Heart left ventricle (tissue), 16 donors: ENCODE measurements at regions not wholly inside any gene's neighbourhood (a gene's known extent, or its start where the extent isn't known, plus 50 kb on each side); places are given as distances from the start of the nearest gene placed in this dataset.

Experiments
- ATAC-seq, 4 donors: fragments of 200-7000 bp; cut with Tn5 transposase; one replicate each; pipeline ENCODE4 v1.9.1; 2020 to 2022; ENCODE audit warnings: moderate library complexity in 4 of 4, mild to moderate bottlenecking in 3 of 4, moderate number of reproducible peaks in 1 of 4
- DNase-seq, 5 donors: peaks; one replicate each; pipeline ENCODE4 v3.0.0-alpha.2; 2020
- H3K27ac ChIP-seq, 12 donors: fragments of 200-600 bp; sonication (generic) in 4 of 12; one replicate each; pipeline versions ENCODE4 v1.5.0 to v1.8.0; 2016 to 2022; ENCODE audit warnings: mild to moderate bottlenecking in 2 of 12
- H3K27me3 ChIP-seq, 9 donors: fragments of 200-600 bp; sonication (generic) in 2 of 9; one replicate each; pipeline versions ENCODE4 v1.5.1 to v1.8.0; 2016 to 2022; ENCODE audit warnings: mild to moderate bottlenecking in 3 of 9
- H3K36me3 ChIP-seq, 9 donors: fragments of 200-600 bp; sonication (generic) in 2 of 9; one replicate each; pipeline versions ENCODE4 v1.5.0 to v1.8.0; 2018 to 2022; ENCODE audit warnings: mild to moderate bottlenecking in 2 of 9
- H3K4me1 ChIP-seq, 12 donors: fragments of 200-600 bp; sonication (generic) in 4 of 12; one replicate each; pipeline versions ENCODE4 v1.5.0 to v1.8.0; 2016 to 2022; ENCODE audit warnings: mild to moderate bottlenecking in 3 of 12
- H3K4me3 ChIP-seq, 12 donors: fragments of 200-600 bp; sonication (generic) in 4 of 12; one replicate each; pipeline versions ENCODE4 v1.5.0 to v1.8.0; 2017 to 2022; ENCODE audit warnings: mild to moderate bottlenecking in 9 of 12, moderate library complexity in 4 of 12
- H3K9me3 ChIP-seq, 12 donors: fragments of 200-600 bp; sonication (generic) in 4 of 12; one replicate each; pipeline versions ENCODE4 v1.5.0 to v1.8.0; 2016 to 2022; ENCODE audit warnings: mild to moderate bottlenecking in 1 of 12
- POLR2A ChIP-seq, 2 donors: fragments of 450-650 bp; IDR thresholded peaks; one replicate each; pipeline ENCODE4 v1.6.1; 2017; ENCODE audit warnings: antibody characterized with exemption in 2 of 2, mild to moderate bottlenecking in 2 of 2, moderate library complexity in 2 of 2
- WGBS, 4 donors: extraction: QIAGEN DNeasy Blood & Tissue Kit in 2 of 4; methylation state at CpG; one replicate each; pipeline versions ENCODE4 v1.1.5 to v1.1.7; 2013 to 2018; 5-methylcytosine and 5-hydroxymethylcytosine counted together
- intact Hi-C, 10 donors: fragments of 100-400 bp; cut with DNase I; formaldehyde crosslinking; loops; one replicate each; pipeline versions ENCODE4 v1.11.1 to v1.14.2; 2022
- TF ChIP-seq, protein P1 (sequence below), 12 donors: fragments of 200-600 bp; sonication (generic) in 4 of 12; IDR thresholded peaks; one replicate each; pipeline versions ENCODE4 v1.5.0 to v1.8.0; 2018 to 2022; ENCODE audit warnings: antibody characterized with exemption in 12 of 12, mild to moderate bottlenecking in 5 of 12
- donor health status: ischemic (EF 13 %, LVEDD 7.1; RV severe dilation, severe dysfunction).
- donor health status: healthy with polysubstance abuse.
- donor health status: DM: no; HTN: yes; CAD: no.
- donor health status: DM: no; HTN: no; CAD: no.
- donor health status: ischemic (EF 25% LVEDD 6.9; RV normal size, moderate dysfunction).
- donor health status: ischemic (EF 25% LVEDD 5.7; RV mildly dilated, moderate dysfunction).
- donor health status: healthy.
- donor health status: DM: yes; HTN: yes; CAD: no.
- donor health status: ischemic (EF 35%, LVEDD 5.7; RV mildly dilated, moderate dysfunction).
- donor health status: nonischemic (EF 11% LVEDD 7.7; RV severe dilation, severe dysfunction).
- donor health status: DM: yes; HTN: yes; CAD: no.
- donor health status: PGD.
- donor health status: ischemic (EF 29% LVEDD 5.4; RV normal size, mild dysfunction).
- donor health status: nonischemic (EF 23%, LVEDD 6.1; RV moderate dilation, normal function).

DNA sequence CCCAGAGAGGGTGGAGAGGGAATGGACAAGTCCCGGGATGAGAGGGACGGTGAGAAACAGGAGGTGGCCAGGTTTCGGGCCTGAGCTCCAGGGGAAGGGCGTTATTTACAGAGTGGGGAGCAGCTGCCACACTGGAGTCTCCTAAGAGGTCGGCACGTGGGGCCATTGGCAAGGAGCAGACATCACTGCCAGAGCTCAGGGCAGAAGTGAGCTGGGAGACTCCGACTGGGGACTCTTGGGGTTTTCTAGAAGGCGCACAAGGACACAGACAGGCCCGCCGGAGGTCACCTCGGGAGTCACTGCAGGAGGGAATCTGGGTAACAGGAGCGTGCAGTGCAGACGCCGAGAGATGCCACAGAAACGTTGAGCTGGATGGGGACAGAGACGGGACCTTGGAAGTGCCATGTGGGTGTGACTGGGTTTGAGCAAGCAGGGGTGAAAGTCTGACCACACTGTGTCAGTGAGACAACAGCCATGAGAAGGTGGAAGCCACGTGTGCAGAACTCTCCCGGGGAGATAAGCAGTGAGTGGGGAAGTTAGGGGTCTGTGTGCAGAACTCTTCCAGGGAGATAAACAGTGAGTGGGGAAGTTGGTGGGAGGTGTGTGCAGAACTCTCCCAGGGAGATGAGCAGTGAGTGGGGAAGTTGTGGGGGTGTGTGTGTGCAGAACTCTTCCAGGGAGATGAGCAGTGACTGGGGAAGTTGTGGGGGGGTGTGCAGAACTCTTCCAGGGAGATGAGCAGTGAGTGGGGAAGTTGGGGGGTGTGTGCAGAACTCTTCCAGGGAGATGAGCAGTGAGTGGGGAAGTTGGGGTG, 187.5 kb downstream of the SHANK2 start:
- no peaks in the 10 kb centered on the region for H3K36me3 ChIP-seq
- no peak for DNase-seq
- 53 to 57% (median 54%) methylated on average over 18 of the region's 18 CpGs for WGBS, 4 donors
- H3K4me1 ChIP-seq, result no peaks in the 10 kb centered on the region
- ATAC-seq, result no peak
- H3K27me3 ChIP-seq, result peaks cover 0 to 44% (median 12%) of the 10 kb centered on the region in 9 donors
- no peak overlapping the region for H3K4me3 ChIP-seq
- intact Hi-C loops, result no loop called here
- no peak overlapping the region for H3K27ac ChIP-seq
- no peak for TF ChIP-seq POLR2A (IDR thresholded peaks at IDR 0.05)
- TF ChIP-seq, protein P1, sequence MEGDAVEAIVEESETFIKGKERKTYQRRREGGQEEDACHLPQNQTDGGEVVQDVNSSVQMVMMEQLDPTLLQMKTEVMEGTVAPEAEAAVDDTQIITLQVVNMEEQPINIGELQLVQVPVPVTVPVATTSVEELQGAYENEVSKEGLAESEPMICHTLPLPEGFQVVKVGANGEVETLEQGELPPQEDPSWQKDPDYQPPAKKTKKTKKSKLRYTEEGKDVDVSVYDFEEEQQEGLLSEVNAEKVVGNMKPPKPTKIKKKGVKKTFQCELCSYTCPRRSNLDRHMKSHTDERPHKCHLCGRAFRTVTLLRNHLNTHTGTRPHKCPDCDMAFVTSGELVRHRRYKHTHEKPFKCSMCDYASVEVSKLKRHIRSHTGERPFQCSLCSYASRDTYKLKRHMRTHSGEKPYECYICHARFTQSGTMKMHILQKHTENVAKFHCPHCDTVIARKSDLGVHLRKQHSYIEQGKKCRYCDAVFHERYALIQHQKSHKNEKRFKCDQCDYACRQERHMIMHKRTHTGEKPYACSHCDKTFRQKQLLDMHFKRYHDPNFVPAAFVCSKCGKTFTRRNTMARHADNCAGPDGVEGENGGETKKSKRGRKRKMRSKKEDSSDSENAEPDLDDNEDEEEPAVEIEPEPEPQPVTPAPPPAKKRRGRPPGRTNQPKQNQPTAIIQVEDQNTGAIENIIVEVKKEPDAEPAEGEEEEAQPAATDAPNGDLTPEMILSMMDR (IDR thresholded peaks at IDR 0.05), result no peak
- no peaks in the 10 kb centered on the region for H3K9me3 ChIP-seq

DNA sequence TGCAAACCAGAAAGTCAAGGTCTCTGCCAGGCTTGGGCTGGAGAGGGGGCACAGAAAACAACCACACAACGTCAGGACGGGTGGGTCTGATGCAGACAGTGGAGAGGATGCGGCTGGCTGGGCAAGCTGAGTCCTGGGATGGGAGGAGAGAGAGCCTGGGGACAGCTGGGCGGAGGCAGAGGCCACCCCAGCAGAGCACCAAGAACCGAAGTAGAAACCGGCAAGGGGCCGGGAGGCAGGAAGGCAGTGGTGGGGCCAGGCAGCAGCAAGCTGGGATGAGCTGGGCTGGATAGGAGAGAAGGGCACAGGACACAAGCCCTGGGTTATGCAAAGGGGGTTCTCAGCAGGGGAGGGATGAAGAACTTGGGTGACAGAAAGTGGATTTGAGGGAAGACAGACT, 188.2 kb downstream of the SHANK2 start:
- H3K27me3 ChIP-seq, result peaks cover 0 to 47% (median 12%) of the 10 kb centered on the region in 9 donors
- H3K36me3 ChIP-seq, result no peaks in the 10 kb centered on the region
- 53 to 69% (median 61%) methylated on average over 7 of the region's 7 CpGs for WGBS, 4 donors
- TF ChIP-seq POLR2A (IDR thresholded peaks at IDR 0.05), result no peak
- TF ChIP-seq, protein P1 (IDR thresholded peaks at IDR 0.05), result no peak
- no peak overlapping the region for H3K4me3 ChIP-seq
- no peaks in the 10 kb centered on the region for H3K9me3 ChIP-seq
- H3K27ac ChIP-seq, result no peak overlapping the region
- DNase-seq, result no peak
- H3K4me1 ChIP-seq, result no peaks in the 10 kb centered on the region
- intact Hi-C loops, result no loop called here
- ATAC-seq, result no peak

DNA sequence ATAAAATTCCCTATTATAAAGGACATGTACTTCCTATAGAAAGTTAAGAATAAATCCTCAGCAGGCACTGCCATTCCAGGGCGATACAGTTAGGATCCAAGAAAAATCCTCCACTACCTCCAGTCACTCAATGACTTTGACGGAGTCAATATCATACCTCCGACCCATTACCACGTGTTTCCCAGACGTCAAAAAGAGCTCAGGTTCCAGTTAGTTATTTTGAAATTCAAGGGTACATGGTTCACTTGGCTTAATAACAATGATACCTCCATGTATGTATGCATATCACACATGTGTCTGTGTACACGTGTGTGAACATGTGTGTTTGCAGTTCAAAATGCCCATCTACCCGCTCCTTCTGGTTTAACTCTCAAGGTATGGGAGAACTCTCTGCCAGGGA, 189.2 kb downstream of the SHANK2 start:
- no peak for ATAC-seq
- no peak overlapping the region for H3K4me3 ChIP-seq
- no peaks in the 10 kb centered on the region for H3K4me1 ChIP-seq
- 83 to 89% (median 85%) methylated on average over 7 of the region's 7 CpGs for WGBS, 4 donors
- H3K36me3 ChIP-seq, result no peaks in the 10 kb centered on the region
- peaks cover 0 to 53% (median 12%) of the 10 kb centered on the region in 9 donors for H3K27me3 ChIP-seq
- H3K9me3 ChIP-seq, result no peaks in the 10 kb centered on the region
- H3K27ac ChIP-seq, result no peak overlapping the region
- intact Hi-C loops, result no loop called here
- TF ChIP-seq, protein P1 (IDR thresholded peaks at IDR 0.05), result no peak
- no peak for TF ChIP-seq POLR2A (IDR thresholded peaks at IDR 0.05)
- DNase-seq, result no peak

DNA sequence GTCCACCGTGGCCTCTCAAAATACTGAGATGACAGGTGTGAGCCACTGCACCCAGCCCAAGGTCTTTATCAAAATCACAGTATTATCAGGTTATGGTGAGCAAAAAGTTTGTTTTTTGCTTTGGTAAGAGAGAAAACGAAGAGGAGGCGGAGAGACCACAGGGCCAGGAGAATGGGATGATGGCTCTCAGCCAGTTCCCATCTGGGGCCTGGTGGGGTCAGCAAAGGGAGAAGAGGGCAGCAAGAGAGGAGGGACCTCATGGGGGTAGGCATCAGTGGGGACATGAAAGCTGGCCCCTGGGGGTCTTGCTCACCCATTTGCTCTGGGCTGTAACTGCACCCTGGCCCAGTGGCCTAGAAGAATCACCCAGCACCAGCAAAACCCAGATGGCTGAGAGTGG, 190.2 kb downstream of the SHANK2 start:
- Histone ChIP-seq H3K4me1 (no peaks in the 10 kb centered on the region), H3K27me3 (peaks cover 0 to 53% (median 12%) of the 10 kb centered on the region in 9 donors), H3K4me3 (no peak overlapping the region), H3K36me3 (no peaks in the 10 kb centered on the region), H3K9me3 (no peaks in the 10 kb centered on the region), H3K27ac (no peak overlapping the region)
- no peak for DNase-seq
- intact Hi-C loops, result no loop called here
- 83 to 90% (median 87%) methylated on average over 3 of the region's 3 CpGs for WGBS, 4 donors
- no peak for ATAC-seq
- TF ChIP-seq, protein P1 (IDR thresholded peaks at IDR 0.05), result no peak
- TF ChIP-seq POLR2A (IDR thresholded peaks at IDR 0.05), result no peak
